ENCODE measurements at regions not wholly inside any gene's neighbourhood (a gene's known extent, or its start where the extent isn't known, plus 50 kb on each side); places are given as distances from the start of the nearest gene placed in this dataset.

GRCh38 chrX:147770858-147771257, 140.9 kb upstream of the FMR1 start:
- Histone ChIP-seq H2BK15ac (ENCODE audit: low read depth, low read length) (no peak overlapping the region), H4K5ac (ENCODE audit: insufficient read length, low read depth, low read length) (no peak overlapping the region), H3K14ac (ENCODE audit: insufficient read depth, low read length) (no peak overlapping the region), H3K27me3 (ENCODE audit: insufficient read depth, low read length) (no peaks in the 10 kb centered on the region), H3K23me2 (ENCODE audit: insufficient read length, low read depth, low read length, poor library complexity, severe bottlenecking) (no peaks in the 10 kb centered on the region), H3K4ac (ENCODE audit: low read depth, low read length) (no peak overlapping the region), H3K23ac (ENCODE audit: insufficient read length, low read depth, low read length) (no peak overlapping the region), H2AFZ (ENCODE audit: low read length) (no peak overlapping the region), H2AK5ac (ENCODE audit: insufficient read length, low read length) (no peak overlapping the region), H2BK5ac (ENCODE audit: insufficient read length, low read length) (no peak overlapping the region), H4K91ac (ENCODE audit: insufficient read length, low read depth, low read length) (no peak overlapping the region), H2BK12ac (ENCODE audit: insufficient read length, low read depth, low read length) (no peak overlapping the region), H2BK120ac (ENCODE audit: low read depth, low read length, poor library complexity, severe bottlenecking) (no peak overlapping the region), H3T11ph (ENCODE audit: low read length) (no peak overlapping the region), H3K9me3 (ENCODE audit: control insufficient read depth, low read depth, low read length) (peaks cover 6% of the 10 kb centered on the region), H3K9ac (ENCODE audit: extremely low read depth, insufficient read length, low read length) (no peak overlapping the region), H3K18ac (ENCODE audit: insufficient read length, low read depth, low read length) (no peak overlapping the region), H4K8ac (replicated peaks; ENCODE audit: insufficient read length, low read depth, low read length) (no peak overlapping the region), H3K79me2 (ENCODE audit: insufficient read depth, low read length) (no peaks in the 10 kb centered on the region), H4K20me1 (ENCODE audit: control insufficient read depth, insufficient read depth, insufficient read length) (no peaks in the 10 kb centered on the region), H2BK20ac (ENCODE audit: low read depth, low read length, poor library complexity, severe bottlenecking) (no peak overlapping the region), H3K4me1 (ENCODE audit: insufficient read depth, low read length) (no peaks in the 10 kb centered on the region), H3K56ac (ENCODE audit: insufficient read length, low read depth, low read length) (no peak overlapping the region), H3K27ac (ENCODE audit: insufficient read length, low read depth, low read length) (no peak overlapping the region), H3K79me1 (ENCODE audit: insufficient read depth, low read depth, low read length, poor library complexity, severe bottlenecking) (no peaks in the 10 kb centered on the region), H3K4me2 (ENCODE audit: insufficient read depth, insufficient read length, low read length) (no peak overlapping the region)
- Mint-ChIP-seq H3K27ac (no peak overlapping the region), H3K9me3 (peaks cover 64 to 67% of the 10 kb centered on the region in 2 experiments), H3K4me1 (no peaks in the 10 kb centered on the region), H3K36me3 (ENCODE audit: insufficient read depth in 1 of 3, low read depth in 3 of 3) (peaks cover 0 to 5% (median 0%) of the 10 kb centered on the region in 3 experiments; a peak in 3 of 7 replicates), H3K4me3 (no peak overlapping the region), H3K27me3 (ENCODE audit: low read depth) (peaks cover 24% of the 10 kb centered on the region)
- no CpG with 5 or more reads among the region's 1 CpG for WGBS (ENCODE audit: extremely low coverage, insufficient read length, low lambda C conversion rate)
- no peak for TF ChIP-seq CTCF (conservative IDR thresholded peaks at IDR 0.05)
- DNase-seq, result no peak

Data from H9 (cell line).